Fibroblast of lung (primary cell): ENCODE measurements at regions not wholly inside any gene's neighbourhood (a gene's known extent, or its start where the extent isn't known, plus 50 kb on each side); places are given as distances from the start of the nearest gene placed in this dataset.

Experiments used
- DNase-seq, 2 donors: peaks; one replicate each; pipeline versions ENCODE4 v3.0.0 to v3.0.0-alpha.2; 2010; ENCODE audit warnings: low read depth in 2 of 2
- H2AFZ ChIP-seq: 2 replicates; pipeline ENCODE4 v1.5.1; 2012; ENCODE audit warnings: low read length, control low read depth, inconsistent platforms
- H3K27ac ChIP-seq: 2 replicates; pipeline ENCODE4 v1.5.1; 2011; ENCODE audit warnings: low read length, control low read depth; ENCODE audit not compliant: insufficient read depth
- H3K27me3 ChIP-seq: 2 replicates; pipeline ENCODE4 v1.5.1; 2011; ENCODE audit warnings: mild to moderate bottlenecking, low read length; ENCODE audit not compliant: control insufficient read depth, insufficient read depth
- H3K36me3 ChIP-seq: 2 replicates; pipeline ENCODE4 v1.5.1; 2011; ENCODE audit warnings: low read length; ENCODE audit not compliant: control insufficient read depth, insufficient read depth
- H3K4me1 ChIP-seq: 2 replicates; pipeline ENCODE4 v1.5.1; 2011; ENCODE audit warnings: low read length; ENCODE audit not compliant: control insufficient read depth, insufficient read depth; ENCODE audit errors: extremely low read depth
- H3K4me2 ChIP-seq: 2 replicates; pipeline ENCODE4 v1.5.1; 2011; ENCODE audit warnings: low read length, control low read depth; ENCODE audit not compliant: insufficient read depth; ENCODE audit errors: extremely low read depth
- H3K4me3 ChIP-seq, 4 experiments: fragments of 200-600 bp in 1 of 4; sonication (generic) in 1 of 4; replicated peaks in 1 of 4; 2 replicates each; pipeline ENCODE4 v1.5.1; 2011 to 2016; ENCODE audit warnings: low read length in 4 of 4, low read depth in 3 of 4, mild to moderate bottlenecking in 3 of 4, control low read depth in 2 of 4, inconsistent platforms in 1 of 4, mixed read lengths in 1 of 4; ENCODE audit not compliant: insufficient read depth in 1 of 4; ENCODE audit errors: control extremely low read depth in 1 of 4
- H3K79me2 ChIP-seq: 2 replicates; pipeline ENCODE4 v1.5.1; 2012; ENCODE audit warnings: mild to moderate bottlenecking, low read length, inconsistent platforms; ENCODE audit not compliant: control insufficient read depth, insufficient read depth
- H3K9ac ChIP-seq: 2 replicates; pipeline ENCODE4 v1.5.1; 2011; ENCODE audit warnings: mild to moderate bottlenecking, low read length, control low read depth; ENCODE audit not compliant: insufficient read depth
- H3K9me3 ChIP-seq: 2 replicates; pipeline ENCODE4 v1.5.1; 2012; ENCODE audit warnings: low read depth, low read length; ENCODE audit not compliant: control insufficient read depth, insufficient read depth
- H4K20me1 ChIP-seq: 2 replicates; pipeline ENCODE4 v1.5.1; 2011; ENCODE audit warnings: low read length; ENCODE audit not compliant: control insufficient read depth, insufficient read depth; ENCODE audit errors: extremely low read depth
- CTCF ChIP-seq, 2 donors: IDR thresholded peaks in 1 of 2; conservative IDR thresholded peaks in 1 of 2; 1 replicate in 1 of 2; 2 replicates in 1 of 2; pipeline ENCODE4 v1.5.1; 2011 to 2012; ENCODE audit warnings: low read length in 2 of 2, control low read depth in 1 of 2, inconsistent platforms in 1 of 2, low read depth in 1 of 2, mild to moderate bottlenecking in 1 of 2
- EZH2 ChIP-seq: IDR thresholded peaks from 2 replicates; pipeline ENCODE4 v1.5.1; 2012; ENCODE audit warnings: low read length, control low read depth, mild to moderate bottlenecking; ENCODE audit errors: missing control alignments

GRCh38 chr9:106286249-106286648 lies 576.7 kb upstream of the ZNF462 start:
- Histone ChIP-seq H3K36me3 (no peaks in the 10 kb centered on the region), H3K9me3 (no peaks in the 10 kb centered on the region), H3K27me3 (no peaks in the 10 kb centered on the region), H3K4me1 (no peaks in the 10 kb centered on the region), H3K4me2 (no peak overlapping the region), H3K79me2 (no peaks in the 10 kb centered on the region), H4K20me1 (no peaks in the 10 kb centered on the region), H3K27ac (no peak overlapping the region), H3K4me3 (no peak overlapping the region), H3K9ac (no peak overlapping the region), H2AFZ (no peak overlapping the region)
- TF ChIP-seq EZH2 = no peak
- TF ChIP-seq CTCF (conservative IDR thresholded peaks at IDR 0.05 in 1 of 2, IDR thresholded peaks at IDR 0.05 in 1 of 2; ENCODE audit: low read depth in 1 of 2, low read length in 2 of 2) = peak in 1 of 2 donors; percentile 24
- DNase-seq = peak; percentile 20 to 29

- Histone ChIP-seq H3K27me3 (no peaks in the 10 kb centered on the region), H2AFZ (no peak overlapping the region), H4K20me1 (no peaks in the 10 kb centered on the region), H3K4me1 (no peaks in the 10 kb centered on the region), H3K4me3 (no peak overlapping the region), H3K36me3 (no peaks in the 10 kb centered on the region), H3K27ac (no peak overlapping the region), H3K9ac (no peak overlapping the region), H3K79me2 (no peaks in the 10 kb centered on the region), H3K4me2 (no peak overlapping the region), H3K9me3 (no peaks in the 10 kb centered on the region)
- no peak for TF ChIP-seq CTCF (conservative IDR thresholded peaks at IDR 0.05 in 1 of 2, IDR thresholded peaks at IDR 0.05 in 1 of 2; ENCODE audit: low read depth in 1 of 2, low read length in 2 of 2)
- TF ChIP-seq EZH2 = no peak
- DNase-seq = peak; percentile 10 to 24
These were observed 575.8 kb upstream of the ZNF462 start for GRCh38 chr9:106287091-106287631.

GRCh38 chr9:106287731-106288130 lies 575.2 kb upstream of the ZNF462 start:
- Histone ChIP-seq H4K20me1 (no peaks in the 10 kb centered on the region), H3K36me3 (no peaks in the 10 kb centered on the region), H3K27ac (no peak overlapping the region), H3K79me2 (no peaks in the 10 kb centered on the region), H3K4me1 (no peaks in the 10 kb centered on the region), H3K4me2 (no peak overlapping the region), H3K4me3 (no peak overlapping the region), H3K27me3 (no peaks in the 10 kb centered on the region), H3K9ac (no peak overlapping the region), H3K9me3 (no peaks in the 10 kb centered on the region), H2AFZ (no peak overlapping the region)
- TF ChIP-seq CTCF (conservative IDR thresholded peaks at IDR 0.05 in 1 of 2, IDR thresholded peaks at IDR 0.05 in 1 of 2; ENCODE audit: low read depth in 1 of 2, low read length in 2 of 2) = no peak
- no peak for TF ChIP-seq EZH2
- DNase-seq = no peak
